H1 (cell line): ENCODE measurements at regions not wholly inside any gene's neighbourhood (a gene's known extent, or its start where the extent isn't known, plus 50 kb on each side); places are given as distances from the start of the nearest gene placed in this dataset.

Experiments
- CTCF ChIA-PET: fragments of 300-600 bp; sonication (Branson Sonifier 250); formaldehyde crosslinking; loops from one replicate; lab custom pipeline; 2021; ENCODE audit not compliant: partially characterized antibody; lab: Charles Lee
- POLR2A ChIA-PET: fragments of 300-600 bp; sonication (Branson Sonifier 250); formaldehyde crosslinking; loops from one replicate; lab custom pipeline; 2021; ENCODE audit warnings: inconsistent platforms; ENCODE audit not compliant: partially characterized antibody; lab: Charles Lee
- DNase-seq, 2 experiments: peaks; one replicate each; pipeline versions ENCODE4 v3.0.0 to v3.0.0-alpha.2; 2010 to 2022; ENCODE audit warnings: low spot score in 2 of 2, low read depth in 1 of 2, mixed read lengths in 1 of 2
- FAIRE-seq: peaks from 2 replicates; lab custom pipeline; 2011; peaks lifted over from hg19 to GRCh38; lab: Jason Lieb, UNC
- H2AFZ ChIP-seq: 2 replicates; pipeline ENCODE4 v1.8.1; 2012; ENCODE audit warnings: low read length, inconsistent platforms
- H2AK5ac ChIP-seq: 2 replicates; pipeline ENCODE4 v1.6.1; 2013; ENCODE audit warnings: low read depth, low read length
- H2BK120ac ChIP-seq: replicated peaks from 2 replicates; pipeline ENCODE3; 2013; ENCODE audit warnings: low read depth, low read length, inconsistent platforms
- H2BK12ac ChIP-seq: 2 replicates; pipeline ENCODE4 v1.6.1; 2013; ENCODE audit warnings: low read depth, low read length
- H2BK15ac ChIP-seq: 2 replicates; pipeline ENCODE4 v1.6.1; 2013; ENCODE audit warnings: low read length
- H2BK20ac ChIP-seq: 2 replicates; pipeline ENCODE4 v1.6.1; 2013; ENCODE audit warnings: low read length
- H2BK5ac ChIP-seq: 2 replicates; pipeline ENCODE4 v1.6.1; 2013; ENCODE audit warnings: low read depth, low read length
- H3K14ac ChIP-seq: 2 replicates; pipeline ENCODE4 v1.6.1; 2013; ENCODE audit warnings: inconsistent platforms; ENCODE audit not compliant: insufficient read length
- H3K18ac ChIP-seq: 2 replicates; pipeline ENCODE4 v1.6.1; 2013; ENCODE audit warnings: low read length; ENCODE audit errors: extremely low read depth
- H3K23ac ChIP-seq: 2 replicates; pipeline ENCODE4 v1.6.1; 2013; ENCODE audit warnings: inconsistent platforms; ENCODE audit not compliant: insufficient read length
- H3K23me2 ChIP-seq: 2 replicates; pipeline ENCODE4 v1.6.1; 2013; ENCODE audit warnings: low read depth, low read length
- H3K27ac ChIP-seq: 2 replicates; pipeline ENCODE4 v1.6.1; 2011; ENCODE audit warnings: low read depth, low read length, inconsistent platforms
- H3K27me3 ChIP-seq, 4 experiments: replicated peaks in 1 of 4; 1 replicate in 1 of 4; 2 replicates in 3 of 4; pipeline versions ENCODE4 v1.6.1 to v1.8.1; 2011 to 2013; ENCODE audit warnings: low read length in 3 of 4, mild to moderate bottlenecking in 3 of 4, inconsistent platforms in 2 of 4, mixed read lengths in 2 of 4, moderate library complexity in 1 of 4; ENCODE audit not compliant: control insufficient read depth in 3 of 4, insufficient read depth in 3 of 4; ENCODE audit errors: extremely low read depth in 1 of 4
- H3K36me3 ChIP-seq, 4 experiments: 2 replicates each; pipeline versions ENCODE4 v1.6.1 to v1.8.1; 2011 to 2013; ENCODE audit warnings: mild to moderate bottlenecking in 4 of 4, low read length in 3 of 4, moderate library complexity in 2 of 4, control low read depth in 1 of 4, inconsistent platforms in 1 of 4; ENCODE audit not compliant: insufficient read depth in 4 of 4, control insufficient read depth in 2 of 4
- H3K4ac ChIP-seq: replicated peaks from 2 replicates; pipeline ENCODE3; 2013; ENCODE audit warnings: low read length, low read depth, mixed read lengths, inconsistent platforms; ENCODE audit not compliant: insufficient read length
- H3K4me1 ChIP-seq, 4 experiments: replicated peaks in 1 of 4; 1 replicate in 1 of 4; 2 replicates in 3 of 4; pipeline versions ENCODE4 v1.6.1 to v1.8.1; 2011 to 2013; ENCODE audit warnings: low read length in 3 of 4, inconsistent platforms in 2 of 4, mixed read lengths in 1 of 4; ENCODE audit not compliant: insufficient read depth in 4 of 4, control insufficient read depth in 3 of 4
- H3K4me2 ChIP-seq, 2 experiments: 2 replicates each; pipeline versions ENCODE4 v1.6.1 to v1.8.1; 2011 to 2013; ENCODE audit warnings: low read depth in 2 of 2, low read length in 2 of 2, control low read depth in 1 of 2, inconsistent platforms in 1 of 2, mild to moderate bottlenecking in 1 of 2; ENCODE audit not compliant: insufficient read depth in 1 of 2
- H3K4me3 ChIP-seq, 4 experiments: fragments of 200-600, 300-600 bp in 1 of 4; sonication (generic), shearing (Covaris generic), sonication (Bioruptor Twin) in 1 of 4; 2 replicates each; pipeline versions ENCODE4 v1.5.1 to v1.8.1; 2011 to 2016; ENCODE audit warnings: low read length in 4 of 4, low read depth in 3 of 4, control low read depth in 2 of 4, inconsistent platforms in 2 of 4, mild to moderate bottlenecking in 2 of 4, mixed read lengths in 1 of 4, moderate library complexity in 1 of 4; ENCODE audit not compliant: insufficient read depth in 2 of 4; ENCODE audit errors: extremely low read depth in 1 of 4
- H3K56ac ChIP-seq: replicated peaks from 2 replicates; pipeline ENCODE3; 2013; ENCODE audit warnings: low read depth, mild to moderate bottlenecking, mixed read lengths, low read length, inconsistent platforms; ENCODE audit not compliant: insufficient read length
- H3K79me1 ChIP-seq: 2 replicates; pipeline ENCODE4 v1.6.1; 2013; ENCODE audit warnings: low read depth, low read length, control low read depth
- H3K79me2 ChIP-seq, 2 experiments: 2 replicates each; pipeline versions ENCODE4 v1.6.1 to v1.8.1; 2012 to 2013; ENCODE audit warnings: low read length in 2 of 2, mild to moderate bottlenecking in 2 of 2, inconsistent platforms in 1 of 2; ENCODE audit not compliant: insufficient read depth in 2 of 2, control insufficient read depth in 1 of 2
- H3K9ac ChIP-seq, 4 experiments: replicated peaks in 1 of 4; 1 replicate in 1 of 4; 2 replicates in 3 of 4; pipeline versions ENCODE4 v1.6.1 to v1.8.1; 2011 to 2013; ENCODE audit warnings: low read depth in 3 of 4, low read length in 3 of 4, control low read depth in 2 of 4, mild to moderate bottlenecking in 2 of 4, moderate library complexity in 2 of 4, inconsistent platforms in 1 of 4; ENCODE audit errors: extremely low read depth in 1 of 4
- H3K9me3 ChIP-seq, 2 experiments: 2 replicates each; pipeline versions ENCODE4 v1.6.1 to v1.8.1; 2012 to 2013; ENCODE audit warnings: mild to moderate bottlenecking in 2 of 2, moderate library complexity in 2 of 2, control low read depth in 1 of 2, inconsistent platforms in 1 of 2, low read depth in 1 of 2, low read length in 1 of 2, mixed read lengths in 1 of 2; ENCODE audit not compliant: insufficient read depth in 2 of 2
- H4K20me1 ChIP-seq, 2 experiments: replicated peaks in 1 of 2; 2 replicates each; pipeline versions ENCODE3 to v1.8.1; 2011 to 2013; ENCODE audit warnings: inconsistent platforms in 2 of 2, low read length in 2 of 2, mild to moderate bottlenecking in 1 of 2; ENCODE audit not compliant: insufficient read depth in 2 of 2, control insufficient read depth in 1 of 2
- H4K5ac ChIP-seq: 2 replicates; pipeline ENCODE4 v1.6.1; 2013; ENCODE audit warnings: low read length, low read depth, mixed read lengths, inconsistent platforms; ENCODE audit not compliant: insufficient read length
- H4K8ac ChIP-seq: 2 replicates; pipeline ENCODE4 v1.8.0; 2013; ENCODE audit warnings: mild to moderate bottlenecking, moderate library complexity, low read length, inconsistent platforms; ENCODE audit not compliant: insufficient read depth; ENCODE audit errors: extremely low read depth
- H4K91ac ChIP-seq: replicated peaks from 2 replicates; pipeline ENCODE3; 2013; ENCODE audit warnings: low read length, mixed read lengths, inconsistent platforms; ENCODE audit not compliant: insufficient read length
- CBX8 ChIP-seq: fragments of 300-800, 300-1000 bp; sonication (generic); IDR thresholded peaks from 2 replicates; pipeline ENCODE4 v1.7.1; 2016; ENCODE audit warnings: low read depth, low read length, borderline replicate concordance
- GABPA ChIP-seq: IDR thresholded peaks from 2 replicates; pipeline ENCODE4 v1.6.1; 2011; ENCODE audit warnings: mild to moderate bottlenecking, low read length, moderate library complexity, borderline replicate concordance; ENCODE audit not compliant: insufficient read depth
- RNF2 ChIP-seq: fragments of 200-900, 300-1000 bp; sonication (generic); IDR thresholded peaks from 2 replicates; pipeline ENCODE4 v1.7.1; 2016; ENCODE audit warnings: borderline replicate concordance, low read depth, mild to moderate bottlenecking, antibody characterized with exemption, low read length; ENCODE audit not compliant: poor library complexity, severe bottlenecking; ENCODE audit errors: missing control alignments
- SP1 ChIP-seq: IDR thresholded peaks from 2 replicates; pipeline ENCODE4 v1.6.1; 2011; ENCODE audit warnings: low read depth, low read length
- SP4 ChIP-seq: IDR thresholded peaks from 2 replicates; pipeline ENCODE4 v1.6.1; 2012; ENCODE audit warnings: low read length, inconsistent platforms
- WGBS, 2 experiments: shearing (Covaris generic) in 1 of 2; methylation state at CpG; one replicate each; pipeline versions ENCODE4 v1.1.6 to v1.1.7; 2013 to 2015; ENCODE audit warnings: low lambda C conversion rate in 2 of 2, mixed read lengths in 2 of 2, inconsistent platforms in 1 of 2, low coverage in 1 of 2, missing lambda C conversion rate in 1 of 2; ENCODE audit not compliant: insufficient replicate concordance in 2 of 2, insufficient coverage in 1 of 2, insufficient read length in 1 of 2; ENCODE audit errors: extremely low coverage in 1 of 2, missing lambda C conversion rate in 1 of 2; 5-methylcytosine and 5-hydroxymethylcytosine counted together
- TF ChIP-seq, protein P1 (sequence below): IDR thresholded peaks from 2 replicates; pipeline ENCODE4 v1.6.1; 2011; ENCODE audit warnings: low read length, improper control_type of control experiment
- TF ChIP-seq, protein P2 (sequence below): IDR thresholded peaks from 2 replicates; pipeline ENCODE4 v1.6.1; 2012; ENCODE audit warnings: inconsistent platforms

DNA sequence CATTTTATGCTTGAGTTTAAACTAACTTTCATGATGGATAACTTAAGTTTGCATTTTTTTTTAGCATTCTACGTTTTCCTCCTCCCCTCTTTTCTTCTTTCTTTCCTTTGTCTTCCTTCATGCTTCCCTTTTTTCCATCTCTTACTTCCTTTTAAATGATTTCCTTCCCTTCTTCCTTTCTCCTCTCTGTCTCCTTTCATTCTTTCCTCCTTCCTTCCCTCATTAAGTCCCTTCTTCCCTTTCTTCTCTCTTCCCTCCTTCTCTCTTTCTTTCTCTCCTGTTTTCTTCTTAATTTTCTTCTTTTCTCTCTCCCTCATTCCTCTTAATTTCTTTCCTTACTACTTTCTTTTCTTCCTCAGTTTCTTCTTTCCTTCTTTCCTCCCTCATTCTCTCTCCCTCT is 376.0 kb downstream of the LRIG3 start:
- CTCF ChIA-PET: no interaction called here
- no peak for FAIRE-seq

More for the DNA sequence above, 376.0 kb downstream of the LRIG3 start:
- DNase-seq: no peak
- TF ChIP-seq, protein P1, sequence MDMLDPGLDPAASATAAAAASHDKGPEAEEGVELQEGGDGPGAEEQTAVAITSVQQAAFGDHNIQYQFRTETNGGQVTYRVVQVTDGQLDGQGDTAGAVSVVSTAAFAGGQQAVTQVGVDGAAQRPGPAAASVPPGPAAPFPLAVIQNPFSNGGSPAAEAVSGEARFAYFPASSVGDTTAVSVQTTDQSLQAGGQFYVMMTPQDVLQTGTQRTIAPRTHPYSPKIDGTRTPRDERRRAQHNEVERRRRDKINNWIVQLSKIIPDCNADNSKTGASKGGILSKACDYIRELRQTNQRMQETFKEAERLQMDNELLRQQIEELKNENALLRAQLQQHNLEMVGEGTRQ: no peak
- TF ChIP-seq, protein P2, sequence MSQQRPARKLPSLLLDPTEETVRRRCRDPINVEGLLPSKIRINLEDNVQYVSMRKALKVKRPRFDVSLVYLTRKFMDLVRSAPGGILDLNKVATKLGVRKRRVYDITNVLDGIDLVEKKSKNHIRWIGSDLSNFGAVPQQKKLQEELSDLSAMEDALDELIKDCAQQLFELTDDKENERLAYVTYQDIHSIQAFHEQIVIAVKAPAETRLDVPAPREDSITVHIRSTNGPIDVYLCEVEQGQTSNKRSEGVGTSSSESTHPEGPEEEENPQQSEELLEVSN: no peak
- TF ChIP-seq SP4 (no peak), GABPA (no peak), RNF2 (no peak), SP1 (no peak), CBX8 (no peak)
- Histone ChIP-seq H3K23me2 (no peaks in the 10 kb centered on the region; the same call in 1 of the 2 replicates), H3K4me3 (no peak overlapping the region), H4K5ac (no peak overlapping the region), H3K79me2 (no peaks in the 10 kb centered on the region), H4K20me1 (no peaks in the 10 kb centered on the region), H3K56ac (no peak overlapping the region), H3K36me3 (no peaks in the 10 kb centered on the region), H3K27ac (no peak overlapping the region), H3K27me3 (no peaks in the 10 kb centered on the region), H3K4me2 (no peak overlapping the region), H3K9me3 (no peaks in the 10 kb centered on the region), H2BK120ac (no peak overlapping the region), H3K4ac (no peak overlapping the region), H3K23ac (no peak overlapping the region), H4K91ac (no peak overlapping the region), H3K9ac (no peak overlapping the region), H2BK5ac (no peak overlapping the region), H3K79me1 (no peaks in the 10 kb centered on the region), H2BK20ac (0 out of 2 replicates have a peak overlapping the region, but pooled peaks have one; percentile 36), H2AFZ (no peak overlapping the region), H3K4me1 (peaks cover 0 to 4% (median 1%) of the 10 kb centered on the region in 4 experiments; a peak in 3 of 7 replicates), H3K14ac (no peak overlapping the region), H3K18ac (no peak overlapping the region), H2BK12ac (no peak overlapping the region), H2AK5ac (no peak overlapping the region), H4K8ac (no peak overlapping the region), H2BK15ac (no peak overlapping the region)
- 53% methylated on average over 1 of the region's 1 CpG; no CpG with 5 or more reads in 1 of the 2 experiments for WGBS, 2 experiments
- POLR2A ChIA-PET: no interaction called here
